ENCODE measurements at regions not wholly inside any gene's neighbourhood (a gene's known extent, or its start where the extent isn't known, plus 50 kb on each side); places are given as distances from the start of the nearest gene placed in this dataset.

- Histone ChIP-seq H3K79me2 (ENCODE audit: insufficient read depth, low read length) (no peaks in the 10 kb centered on the region), H3K27ac (ENCODE audit: low read depth, low read length) (no peak overlapping the region), H3K27me3 (ENCODE audit: low read length) (no peaks in the 10 kb centered on the region), H3K4me3 (ENCODE audit: insufficient read depth, low read length, poor library complexity, severe bottlenecking) (no peak overlapping the region), H3K9me3 (ENCODE audit: insufficient read depth, low read length) (0 out of 2 replicates have a peak, but pooled peaks cover 5% of the 10 kb centered on the region), H3F3A (ENCODE audit: insufficient read depth) (no peaks in the 10 kb centered on the region), H3K36me3 (ENCODE audit: low read length) (no peaks in the 10 kb centered on the region), H4K20me1 (ENCODE audit: low read depth, low read length) (no peaks in the 10 kb centered on the region), H2AFZ (ENCODE audit: low read depth, low read length, severe bottlenecking) (no peak overlapping the region), H3K9ac (ENCODE audit: low read length) (no peak overlapping the region), H3K4me2 (ENCODE audit: low read depth, low read length, poor library complexity, severe bottlenecking) (no peak overlapping the region), H3K9me2 (replicated peaks; ENCODE audit: insufficient read depth, low read length) (no peaks in the 10 kb centered on the region)
- TF ChIP-seq EZH2phosphoT487 (conservative IDR thresholded peaks at IDR 0.05; ENCODE audit: low read length), result no peak
- TF ChIP-seq CTCF (IDR thresholded peaks at IDR 0.05; ENCODE audit: insufficient read depth, low read length, poor library complexity, severe bottlenecking), result no peak
Measured at GRCh38 chr3:127062926-127063325, 80.0 kb downstream of the PLXNA1 start.

- no peaks in the 10 kb centered on the region for H4K20me1 ChIP-seq (ENCODE audit: low read depth, low read length)
- H3K79me2 ChIP-seq (ENCODE audit: insufficient read depth, low read length), result no peaks in the 10 kb centered on the region
- H3K9me3 ChIP-seq (ENCODE audit: insufficient read depth, low read length), result no peaks in the 10 kb centered on the region
- H3K27me3 ChIP-seq (ENCODE audit: low read length), result no peaks in the 10 kb centered on the region
- no peak overlapping the region for H3K9ac ChIP-seq (ENCODE audit: low read length)
- no peak overlapping the region for H2AFZ ChIP-seq (ENCODE audit: low read depth, low read length, severe bottlenecking)
- no peaks in the 10 kb centered on the region for H3K36me3 ChIP-seq (ENCODE audit: low read length)
- H3K9me2 ChIP-seq (replicated peaks; ENCODE audit: insufficient read depth, low read length), result no peaks in the 10 kb centered on the region
- no peak overlapping the region for H3K27ac ChIP-seq (ENCODE audit: low read depth, low read length)
- H3K4me2 ChIP-seq (ENCODE audit: low read depth, low read length, poor library complexity, severe bottlenecking), result no peak overlapping the region
- H3K4me3 ChIP-seq (ENCODE audit: insufficient read depth, low read length, poor library complexity, severe bottlenecking), result no peak overlapping the region
- H3F3A ChIP-seq (ENCODE audit: insufficient read depth), result no peaks in the 10 kb centered on the region
- TF ChIP-seq EZH2phosphoT487 (conservative IDR thresholded peaks at IDR 0.05; ENCODE audit: low read length), result no peak
- TF ChIP-seq CTCF (IDR thresholded peaks at IDR 0.05; ENCODE audit: insufficient read depth, low read length, poor library complexity, severe bottlenecking), result no peak
Measured at GRCh38 chr3:127063916-127064315, 81.0 kb downstream of the PLXNA1 start.

- no peaks in the 10 kb centered on the region for H3K27me3 ChIP-seq (ENCODE audit: low read length)
- TF ChIP-seq CTCF (IDR thresholded peaks at IDR 0.05; ENCODE audit: insufficient read depth, low read length, poor library complexity, severe bottlenecking) (no peak), EZH2phosphoT487 (conservative IDR thresholded peaks at IDR 0.05; ENCODE audit: low read length) (no peak)
- no peak overlapping the region for H3K4me2 ChIP-seq (ENCODE audit: low read depth, low read length, poor library complexity, severe bottlenecking)
- H2AFZ ChIP-seq (ENCODE audit: low read depth, low read length, severe bottlenecking), result no peak overlapping the region
- no peak overlapping the region for H3K9ac ChIP-seq (ENCODE audit: low read length)
- no peaks in the 10 kb centered on the region for H3F3A ChIP-seq (ENCODE audit: insufficient read depth)
- no peaks in the 10 kb centered on the region for H4K20me1 ChIP-seq (ENCODE audit: low read depth, low read length)
- H3K4me3 ChIP-seq (ENCODE audit: insufficient read depth, low read length, poor library complexity, severe bottlenecking), result no peak overlapping the region
- H3K36me3 ChIP-seq (ENCODE audit: low read length), result no peaks in the 10 kb centered on the region
- H3K27ac ChIP-seq (ENCODE audit: low read depth, low read length), result no peak overlapping the region
- no peaks in the 10 kb centered on the region for H3K79me2 ChIP-seq (ENCODE audit: insufficient read depth, low read length)
- H3K9me2 ChIP-seq (replicated peaks; ENCODE audit: insufficient read depth, low read length), result no peaks in the 10 kb centered on the region
- H3K9me3 ChIP-seq (ENCODE audit: insufficient read depth, low read length), result no peaks in the 10 kb centered on the region
Measured at GRCh38 chr3:127064391-127065137, 81.6 kb downstream of the PLXNA1 start.

Data from SU-DHL-6 (cell line).